Mesenchymal stem cell (in vitro differentiated cells and primary cell): ENCODE measurements at regions not wholly inside any gene's neighbourhood (a gene's known extent, or its start where the extent isn't known, plus 50 kb on each side); places are given as distances from the start of the nearest gene placed in this dataset.
"Not testable (repeated sequence)": the region's sequence is repeated elsewhere in the genome, so short reads cannot be mapped to it uniquely, and the experiment has no call there.

Experiments used
- DNase-seq: peaks from one replicate; pipeline ENCODE4 v3.0.0-alpha.2; 2013
- H2AFZ ChIP-seq: one replicate; pipeline ENCODE4 v1.6.1; 2013; ENCODE audit warnings: low read depth, mild to moderate bottlenecking, control low read depth, inconsistent platforms, low read length, moderate library complexity
- H2AK5ac ChIP-seq: 2 replicates; pipeline ENCODE4 v1.6.1; 2013; ENCODE audit warnings: low read length, moderate library complexity, mild to moderate bottlenecking, inconsistent platforms; ENCODE audit not compliant: severe bottlenecking
- H2BK120ac ChIP-seq: one replicate; pipeline ENCODE4 v1.6.1; 2013; ENCODE audit warnings: low read depth, mild to moderate bottlenecking, inconsistent platforms, low read length, moderate library complexity
- H2BK12ac ChIP-seq, 2 experiments: one replicate each; pipeline ENCODE4 v1.6.1; 2013; ENCODE audit warnings: inconsistent platforms in 2 of 2, low read length in 2 of 2, mild to moderate bottlenecking in 2 of 2, moderate library complexity in 2 of 2, control low read depth in 1 of 2
- H2BK15ac ChIP-seq: one replicate; pipeline ENCODE4 v1.6.1; 2013; ENCODE audit warnings: mild to moderate bottlenecking, low read depth, inconsistent platforms; ENCODE audit not compliant: poor library complexity, severe bottlenecking
- H2BK5ac ChIP-seq: 2 replicates; pipeline ENCODE4 v1.6.1; 2013; ENCODE audit warnings: low read depth, mild to moderate bottlenecking, low read length, control low read depth, inconsistent platforms; ENCODE audit not compliant: poor library complexity, severe bottlenecking
- H3K14ac ChIP-seq, 2 experiments: one replicate each; pipeline ENCODE4 v1.6.1; 2013; ENCODE audit warnings: inconsistent platforms in 2 of 2, low read length in 2 of 2, control low read depth in 1 of 2, mild to moderate bottlenecking in 1 of 2, moderate library complexity in 1 of 2
- H3K18ac ChIP-seq, 2 experiments: one replicate each; pipeline ENCODE4 v1.6.1; 2013; ENCODE audit warnings: inconsistent platforms in 2 of 2, low read length in 2 of 2, control low read depth in 1 of 2, low read depth in 1 of 2, mild to moderate bottlenecking in 1 of 2
- H3K23ac ChIP-seq, 2 experiments: one replicate each; pipeline ENCODE4 v1.6.1; 2013; ENCODE audit warnings: inconsistent platforms in 2 of 2, low read length in 2 of 2, mild to moderate bottlenecking in 2 of 2, moderate library complexity in 2 of 2, control low read depth in 1 of 2
- H3K27ac ChIP-seq: 2 replicates; pipeline ENCODE4 v1.5.1; 2013; ENCODE audit warnings: mild to moderate bottlenecking, moderate library complexity, low read length, control low read depth, inconsistent platforms; ENCODE audit not compliant: poor library complexity, severe bottlenecking
- H3K27me3 ChIP-seq, 2 experiments: 2 replicates each; pipeline versions ENCODE4 v1.6.1 to v1.7.0; 2013; ENCODE audit warnings: low read length in 2 of 2, mild to moderate bottlenecking in 2 of 2, moderate library complexity in 2 of 2, control low read depth in 1 of 2, inconsistent platforms in 1 of 2; ENCODE audit not compliant: control insufficient read depth in 1 of 2, insufficient read depth in 1 of 2
- H3K36me3 ChIP-seq, 2 experiments: 2 replicates each; pipeline versions ENCODE4 v1.6.1 to v1.7.0; 2013; ENCODE audit warnings: low read length in 2 of 2, control low read depth in 1 of 2, inconsistent platforms in 1 of 2, low read depth in 1 of 2, mild to moderate bottlenecking in 1 of 2; ENCODE audit not compliant: insufficient read depth in 2 of 2, control insufficient read depth in 1 of 2
- H3K4ac ChIP-seq, 2 experiments: one replicate each; pipeline ENCODE4 v1.6.1; 2013; ENCODE audit warnings: inconsistent platforms in 2 of 2, low read length in 2 of 2, mild to moderate bottlenecking in 2 of 2, moderate library complexity in 2 of 2, control low read depth in 1 of 2, low read depth in 1 of 2
- H3K4me1 ChIP-seq: 2 replicates; pipeline ENCODE4 v1.6.1; 2013; ENCODE audit warnings: low read depth, low read length, control low read depth; ENCODE audit not compliant: control insufficient read depth, insufficient read depth
- H3K4me2 ChIP-seq: 2 replicates; pipeline ENCODE4 v1.6.1; 2013; ENCODE audit warnings: low read length, mild to moderate bottlenecking, inconsistent platforms; ENCODE audit not compliant: poor library complexity, severe bottlenecking
- H3K4me3 ChIP-seq, 2 experiments: 2 replicates each; pipeline versions ENCODE4 v1.5.1 to v1.7.0; 2013; ENCODE audit warnings: low read length in 2 of 2, mild to moderate bottlenecking in 2 of 2, control low read depth in 1 of 2, low read depth in 1 of 2; ENCODE audit not compliant: insufficient read depth in 1 of 2
- H3K79me1 ChIP-seq: replicated peaks from 2 replicates; pipeline ENCODE4 v1.6.1; 2013; ENCODE audit warnings: mild to moderate bottlenecking, control low read depth, low read length, inconsistent platforms; ENCODE audit not compliant: poor library complexity, severe bottlenecking
- H3K9ac ChIP-seq: 2 replicates; pipeline ENCODE4 v1.7.0; 2013; ENCODE audit warnings: mild to moderate bottlenecking, low read length, moderate library complexity
- H3K9me3 ChIP-seq: 2 replicates; pipeline ENCODE4 v1.7.0; 2013; ENCODE audit warnings: mild to moderate bottlenecking, low read length; ENCODE audit not compliant: control insufficient read depth
- H4K8ac ChIP-seq: one replicate; pipeline ENCODE4 v1.6.1; 2013; ENCODE audit warnings: inconsistent platforms, mild to moderate bottlenecking, low read length, moderate library complexity
- H4K91ac ChIP-seq: one replicate; pipeline ENCODE4 v1.6.1; 2013; ENCODE audit warnings: mild to moderate bottlenecking, low read length, inconsistent platforms
- WGBS: methylation state at CpG from one replicate; pipeline ENCODE4 v1.1.7; 2013; ENCODE audit warnings: mixed read lengths; 5-methylcytosine and 5-hydroxymethylcytosine counted together

DNA sequence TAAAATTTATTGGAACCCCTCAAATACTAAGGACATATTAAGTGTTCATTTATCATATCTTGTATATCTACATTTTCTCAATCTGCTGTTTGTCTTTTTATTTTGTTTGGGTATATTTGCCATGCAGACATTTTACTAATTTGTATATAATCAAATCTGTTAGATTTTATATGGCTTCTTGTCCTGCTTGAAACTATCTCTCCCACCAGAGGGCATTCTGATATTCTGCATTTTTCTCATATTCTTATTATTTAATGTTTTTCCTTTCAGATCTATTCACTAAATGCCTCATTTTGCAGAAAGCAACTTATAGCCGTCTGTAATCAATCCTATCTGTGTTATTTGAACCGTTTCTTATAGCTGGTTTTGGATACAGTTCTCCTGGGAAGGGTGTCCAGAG, 745.5 kb downstream of the LRRIQ3 start:
- DNase-seq: no peak
- Histone ChIP-seq H2BK120ac (no peak overlapping the region), H3K14ac (no peak overlapping the region), H2BK12ac (no peak overlapping the region), H2BK5ac (no peak overlapping the region), H3K27me3 (no peaks in the 10 kb centered on the region), H2BK15ac (no peak overlapping the region), H4K8ac (no peak overlapping the region), H3K36me3 (no peaks in the 10 kb centered on the region), H3K23ac (no peak overlapping the region), H3K79me1 (no peaks in the 10 kb centered on the region), H3K4ac (no peak overlapping the region), H3K4me1 (no peaks in the 10 kb centered on the region), H2AK5ac (no peak overlapping the region), H3K27ac (no peak overlapping the region), H4K91ac (no peak overlapping the region), H3K4me3 (no peak overlapping the region), H2AFZ (no peak overlapping the region), H3K9ac (no peak overlapping the region), H3K9me3 (no peaks in the 10 kb centered on the region), H3K18ac (no peak overlapping the region), H3K4me2 (no peak overlapping the region)
- no CpG with 5 or more reads among the region's 2 CpGs for WGBS

DNA sequence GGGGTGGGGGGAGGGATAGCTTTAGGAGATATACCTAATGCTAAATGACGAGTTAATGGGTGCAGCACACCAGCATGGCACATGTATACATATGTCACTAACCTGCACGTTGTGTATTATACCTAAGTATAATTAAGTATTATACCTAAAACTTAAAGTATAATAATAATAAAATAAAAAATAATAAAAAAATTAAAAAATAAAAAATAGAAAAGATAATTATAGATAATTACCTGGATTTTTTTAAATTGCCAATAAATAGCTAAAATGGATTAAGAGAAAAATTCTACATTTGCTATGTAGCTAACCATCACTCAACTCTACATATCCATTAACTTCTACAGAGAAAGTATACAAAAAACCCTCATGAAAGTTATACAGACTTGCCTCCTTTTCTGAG, 747.3 kb downstream of the LRRIQ3 start:
- H3K4ac ChIP-seq, H4K8ac ChIP-seq, H3K9ac ChIP-seq, H3K9me3 ChIP-seq, DNase-seq, H2AK5ac ChIP-seq, H3K4me2 ChIP-seq, H2BK12ac ChIP-seq, H3K4me3 ChIP-seq, H2BK120ac ChIP-seq, H3K4me1 ChIP-seq, H2BK15ac ChIP-seq, H3K27ac ChIP-seq, H3K23ac ChIP-seq, H3K27me3 ChIP-seq, H4K91ac ChIP-seq, H2BK5ac ChIP-seq, H3K14ac ChIP-seq, H3K79me1 ChIP-seq, H3K36me3 ChIP-seq, H3K18ac ChIP-seq, H2AFZ ChIP-seq: not testable (repeated sequence)
- WGBS: no CpG with 5 or more reads among the region's 2 CpGs

DNA sequence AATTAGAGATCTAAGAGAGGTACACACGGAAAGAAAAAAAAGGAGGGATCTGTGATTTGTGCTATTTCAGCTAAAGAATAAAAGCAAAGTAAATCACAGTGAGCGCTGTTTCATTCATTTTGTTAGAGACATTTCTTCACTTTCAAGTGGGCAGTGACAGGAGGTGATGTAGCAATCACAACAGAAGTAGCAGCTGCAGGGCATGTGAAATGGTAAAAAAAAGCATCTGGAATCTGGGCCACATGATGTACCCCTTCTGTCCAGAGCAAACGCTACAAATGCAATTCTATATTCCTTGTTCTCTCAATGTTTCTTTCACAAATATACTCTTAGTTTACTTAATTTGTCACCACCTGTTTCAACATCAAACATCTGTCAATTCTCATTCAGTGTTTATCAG, 786.5 kb downstream of the LRRIQ3 start:
- Histone ChIP-seq H3K4me1 (no peaks in the 10 kb centered on the region), H3K9me3 (no peaks in the 10 kb centered on the region), H4K8ac (no peak overlapping the region), H3K18ac (no peak overlapping the region), H3K4ac (no peak overlapping the region), H4K91ac (no peak overlapping the region), H2BK15ac (no peak overlapping the region), H3K4me3 (no peak overlapping the region), H3K36me3 (no peaks in the 10 kb centered on the region), H3K9ac (no peak overlapping the region), H3K79me1 (no peaks in the 10 kb centered on the region), H3K27ac (no peak overlapping the region), H3K23ac (no peak overlapping the region), H2BK12ac (no peak overlapping the region), H2AK5ac (no peak overlapping the region), H2BK5ac (no peak overlapping the region), H2AFZ (no peak overlapping the region), H3K4me2 (no peak overlapping the region), H3K14ac (no peak overlapping the region), H2BK120ac (no peak overlapping the region), H3K27me3 (no peaks in the 10 kb centered on the region)
- no peak for DNase-seq
- WGBS: 95% methylated on average over 3 of the region's 3 CpGs

GRCh38 chr1:73401666-73402065, 796.3 kb downstream of the LRRIQ3 start:
- Histone ChIP-seq H3K4me2 (no peak overlapping the region), H3K79me1 (no peaks in the 10 kb centered on the region), H3K4ac (no peak overlapping the region), H2BK12ac (no peak overlapping the region), H2AFZ (no peak overlapping the region), H2AK5ac (no peak overlapping the region), H4K8ac (no peak overlapping the region), H2BK120ac (no peak overlapping the region), H3K14ac (no peak overlapping the region), H3K18ac (no peak overlapping the region), H3K23ac (no peak overlapping the region), H3K4me1 (no peaks in the 10 kb centered on the region), H3K9ac (no peak overlapping the region), H3K27me3 (no peaks in the 10 kb centered on the region), H2BK15ac (no peak overlapping the region), H3K36me3 (no peaks in the 10 kb centered on the region), H4K91ac (no peak overlapping the region), H2BK5ac (no peak overlapping the region), H3K27ac (no peak overlapping the region), H3K9me3 (no peaks in the 10 kb centered on the region), H3K4me3 (no peak overlapping the region)
- 82% methylated on average over 2 of the region's 2 CpGs for WGBS
- no peak for DNase-seq
